HG03432 (cell line): ENCODE measurements at regions not wholly inside any gene's neighbourhood (a gene's known extent, or its start where the extent isn't known, plus 50 kb on each side); places are given as distances from the start of the nearest gene placed in this dataset.
"Not testable (repeated sequence)": the region's sequence is repeated elsewhere in the genome, so short reads cannot be mapped to it uniquely, and the experiment has no call there.

Source experiments
- ATAC-seq: cut with Tn5 transposase; IDR thresholded peaks from one replicate; pipeline ENCODE4 v1.9.1; 2021; ENCODE audit warnings: mild to moderate bottlenecking, moderate library complexity; ENCODE audit not compliant: unreplicated experiment

GRCh38 chr13:65453982-65454381 is 1776.2 kb downstream of the PCDH9 start:
- peak; percentile 68 for ATAC-seq

- ATAC-seq, result no peak
Measured at GRCh38 chr13:65445340-65445739, 1784.8 kb downstream of the PCDH9 start.

GRCh38 chr13:65435590-65435989 is 1794.5 kb downstream of the PCDH9 start:
- no peak for ATAC-seq

GRCh38 chr13:65417953-65418352 is 1812.2 kb downstream of the PCDH9 start:
- ATAC-seq, result no peak

DNA sequence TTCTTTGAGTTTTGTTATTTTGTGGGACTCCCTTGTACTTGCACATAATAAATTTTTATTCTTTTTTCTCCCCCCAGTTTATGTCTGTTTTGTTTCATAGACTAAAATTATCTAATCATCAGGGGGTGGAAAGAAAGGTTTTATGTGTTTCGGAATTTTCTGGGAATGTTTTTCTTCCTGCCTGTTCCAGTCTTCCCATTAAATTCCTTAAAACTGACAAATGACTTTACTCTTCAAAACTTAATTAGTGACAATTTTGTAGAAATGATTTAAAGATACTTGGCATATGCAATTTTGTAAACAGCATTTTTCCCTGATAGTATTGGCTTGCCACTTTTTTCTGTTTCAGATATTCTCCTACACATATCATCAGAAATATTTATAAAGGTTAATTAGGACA is 1813.4 kb downstream of the PCDH9 start:
- no peak for ATAC-seq

GRCh38 chr13:65414187-65414586 is 1815.9 kb downstream of the PCDH9 start:
- peak; percentile 70 for ATAC-seq

DNA sequence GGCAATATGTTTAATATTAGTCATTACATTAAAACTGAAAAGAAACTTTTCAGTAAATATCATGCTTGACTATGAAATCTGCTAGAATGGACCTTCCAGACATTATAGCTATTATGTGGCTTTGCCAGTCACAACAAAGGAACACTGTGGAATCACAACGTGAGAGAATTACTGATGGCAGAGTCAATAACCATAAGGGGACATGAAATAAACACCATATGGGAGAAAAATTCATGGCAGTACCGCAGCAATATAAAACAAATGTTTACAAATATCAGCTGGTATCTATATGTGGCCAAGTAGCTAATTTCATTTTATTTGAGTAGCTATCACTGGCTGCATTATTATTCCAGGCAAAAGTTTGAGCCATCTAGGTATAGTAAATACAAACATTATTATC is 1818.6 kb downstream of the PCDH9 start:
- no peak for ATAC-seq

DNA sequence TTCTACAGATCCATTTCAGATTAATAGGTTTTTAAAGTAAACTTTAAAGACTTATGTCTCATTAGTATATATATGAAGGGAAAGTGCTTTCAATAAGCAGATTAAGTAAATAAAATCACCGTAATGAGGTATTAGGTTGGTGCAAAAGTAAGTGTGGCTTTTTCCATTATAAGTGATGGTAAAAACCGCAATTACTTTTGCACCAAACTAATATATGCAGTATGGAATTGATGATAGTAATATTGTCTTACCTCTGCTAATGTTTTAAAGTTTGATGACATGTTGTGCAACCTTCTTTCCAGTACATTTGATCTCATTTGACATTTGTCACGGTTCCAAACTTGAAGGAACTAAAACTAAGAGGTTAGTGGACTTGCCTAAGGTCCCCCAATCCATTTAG is 1819.3 kb downstream of the PCDH9 start:
- ATAC-seq, result no peak

DNA sequence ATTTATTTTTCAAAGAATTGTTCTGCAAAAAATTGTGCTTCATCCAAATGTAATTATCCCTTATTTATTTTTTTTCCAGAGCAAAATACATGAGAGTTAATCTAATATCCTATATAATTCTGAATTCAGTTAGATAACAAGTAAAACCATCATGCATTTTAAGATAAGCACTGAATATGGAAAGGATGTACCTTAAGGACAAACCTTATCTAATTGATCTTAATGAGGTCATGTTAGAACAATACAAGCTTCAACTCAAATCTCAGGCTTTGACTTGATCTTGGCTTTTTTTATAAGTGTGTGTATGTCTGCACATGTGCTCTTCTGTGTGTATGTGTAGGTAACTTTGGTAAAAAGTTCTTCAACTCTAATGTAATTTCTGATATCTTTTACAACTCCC is 1828.8 kb downstream of the PCDH9 start:
- ATAC-seq, result no peak

DNA sequence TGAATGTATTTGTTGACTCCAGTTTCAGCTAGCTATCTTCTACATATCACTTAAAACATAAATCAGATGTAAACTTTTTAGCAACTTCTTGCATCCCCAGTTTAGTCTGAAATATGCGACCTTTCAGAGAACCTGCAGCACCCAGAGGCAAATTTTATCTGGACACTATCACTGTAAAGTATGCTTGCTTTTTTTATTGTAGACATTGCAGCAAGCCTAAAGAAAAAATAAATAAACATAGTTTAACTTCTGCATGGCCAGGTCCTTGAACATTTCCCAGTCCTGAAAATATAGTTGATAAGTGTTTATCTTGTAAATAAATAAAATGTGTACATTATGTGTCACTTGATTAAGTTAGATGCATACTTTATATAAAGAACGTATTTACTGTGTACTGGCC is 1829.4 kb downstream of the PCDH9 start:
- no peak for ATAC-seq

GRCh38 chr13:65387743-65388347 is 1842.3 kb downstream of the PCDH9 start:
- ATAC-seq, result no peak

GRCh38 chr13:65378943-65379519 is 1851.1 kb downstream of the PCDH9 start:
- ATAC-seq, result no peak

- ATAC-seq, result no peak
Measured at GRCh38 chr13:65378484-65378883, 1851.7 kb downstream of the PCDH9 start.

DNA sequence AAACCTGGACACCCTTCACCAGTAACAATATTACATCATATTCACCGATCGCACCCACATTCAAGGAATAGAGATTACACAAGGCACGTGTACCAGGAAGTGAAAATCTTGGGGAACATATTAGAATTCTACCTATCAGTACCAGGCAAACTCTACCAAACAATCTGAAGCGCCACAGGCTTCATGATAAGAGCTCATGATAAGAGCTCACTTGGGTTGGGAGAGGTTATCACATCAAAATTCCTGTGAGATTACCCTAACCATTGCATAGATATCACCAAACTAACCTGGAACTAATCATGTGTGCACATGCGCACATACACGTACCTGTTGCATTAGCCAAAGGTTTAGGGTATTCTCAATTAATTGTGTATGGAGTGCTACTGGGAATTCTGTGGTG is 1861.3 kb downstream of the PCDH9 start:
- ATAC-seq, result no peak

- no peak for ATAC-seq
Measured at GRCh38 chr13:65353951-65354350, 1876.2 kb downstream of the PCDH9 start.

DNA sequence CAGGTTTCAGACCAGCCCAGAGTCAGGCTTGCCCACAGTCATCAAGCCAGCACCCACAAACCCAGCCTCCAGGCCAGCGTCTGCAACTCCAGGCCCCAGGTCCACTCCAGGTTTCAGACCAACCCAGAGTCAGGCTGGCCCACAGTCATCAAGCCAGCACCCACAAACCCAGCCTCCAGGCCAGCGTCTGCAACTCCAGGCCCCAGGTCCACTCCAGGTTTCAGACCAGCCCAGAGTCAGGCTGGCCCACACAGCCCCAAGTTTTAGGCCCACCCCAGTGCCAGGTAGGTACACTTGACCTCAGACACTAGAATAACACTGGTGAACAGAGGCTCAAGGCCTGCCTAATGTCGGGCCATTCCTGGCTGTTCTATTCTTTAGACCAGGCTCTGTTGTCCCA is 1877.0 kb downstream of the PCDH9 start:
- ATAC-seq, result not testable (repeated sequence)

GRCh38 chr13:65347420-65348030 is 1882.6 kb downstream of the PCDH9 start:
- ATAC-seq, result no peak

DNA sequence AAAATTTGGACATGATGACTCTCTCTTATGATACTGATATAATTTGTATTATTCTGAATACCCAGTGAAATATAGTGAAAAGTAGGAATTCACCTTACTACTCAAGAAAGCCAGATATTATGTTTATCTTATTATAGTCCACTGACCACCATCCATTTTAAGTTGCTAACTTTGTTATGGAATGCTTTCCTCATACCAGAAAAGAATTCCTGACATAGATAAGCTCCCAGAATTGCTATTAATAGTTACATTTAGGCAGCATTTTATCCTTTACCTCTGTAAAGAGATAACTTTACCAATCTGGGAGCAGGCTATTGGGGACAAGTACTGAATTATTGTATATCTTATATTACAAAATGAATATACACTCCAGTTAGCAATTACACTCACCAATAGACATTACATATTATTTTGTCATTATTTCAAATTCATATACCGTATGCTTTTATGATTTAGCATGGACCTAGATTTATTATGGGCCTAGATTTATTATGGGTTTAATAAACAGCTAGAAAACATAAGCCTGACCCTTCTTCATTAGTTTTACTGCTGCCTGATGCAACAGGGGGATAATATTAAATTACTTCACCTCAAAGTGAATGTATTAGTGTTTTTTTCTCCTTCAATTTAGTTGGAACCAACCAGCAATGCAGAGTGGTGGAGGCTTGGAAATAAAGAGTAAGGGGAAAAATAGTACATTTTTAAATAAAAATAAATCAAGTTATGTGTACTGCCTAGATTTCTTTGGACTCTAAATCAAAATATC is 1886.1 kb downstream of the PCDH9 start:
- no peak for ATAC-seq

DNA sequence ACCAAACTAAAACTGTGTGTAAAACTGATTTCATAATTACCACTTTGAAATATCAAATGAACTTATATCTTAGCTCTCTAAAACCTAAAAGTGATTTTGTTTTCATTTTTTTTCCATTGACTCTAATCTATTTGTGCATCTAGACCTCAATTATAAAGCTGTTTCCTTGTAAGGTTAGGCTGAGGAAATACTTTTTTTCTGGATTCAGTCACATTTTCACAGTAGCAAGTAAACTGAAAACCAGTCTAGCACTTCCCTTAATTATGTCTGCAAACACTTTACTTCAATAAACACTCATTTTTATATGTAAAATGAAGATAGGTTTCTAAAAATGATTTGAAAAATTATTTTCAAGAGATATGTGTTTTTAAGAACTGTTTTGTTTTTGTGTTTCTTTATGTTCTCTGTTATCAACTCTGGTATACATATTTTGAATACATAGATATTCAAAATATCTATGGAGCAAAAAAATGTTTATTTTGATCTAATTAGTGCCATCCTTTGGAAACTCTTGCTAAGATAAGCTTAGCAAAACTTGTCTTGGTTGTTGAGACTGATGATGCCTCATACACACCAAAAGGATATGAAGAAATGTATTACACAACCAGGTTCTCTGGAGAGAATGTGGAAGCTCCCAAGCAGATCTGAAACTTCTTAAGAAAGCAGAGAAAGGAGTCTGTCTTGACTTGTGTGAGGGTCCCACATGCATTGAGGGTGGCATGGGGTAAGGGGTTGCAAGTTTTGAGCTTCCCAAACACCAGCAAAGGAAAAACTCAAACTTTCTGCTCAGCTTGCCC is 1887.4 kb downstream of the PCDH9 start:
- ATAC-seq, result no peak

GRCh38 chr13:65339241-65339640 is 1890.9 kb downstream of the PCDH9 start:
- ATAC-seq, result no peak

- ATAC-seq, result no peak
Measured at GRCh38 chr13:65336916-65337315, 1893.2 kb downstream of the PCDH9 start.
